ENCODE measurements at regions not wholly inside any gene's neighbourhood (a gene's known extent, or its start where the extent isn't known, plus 50 kb on each side); places are given as distances from the start of the nearest gene placed in this dataset.
"Not testable (repeated sequence)": the region's sequence is repeated elsewhere in the genome, so short reads cannot be mapped to it uniquely, and the experiment has no call there.

DNA sequence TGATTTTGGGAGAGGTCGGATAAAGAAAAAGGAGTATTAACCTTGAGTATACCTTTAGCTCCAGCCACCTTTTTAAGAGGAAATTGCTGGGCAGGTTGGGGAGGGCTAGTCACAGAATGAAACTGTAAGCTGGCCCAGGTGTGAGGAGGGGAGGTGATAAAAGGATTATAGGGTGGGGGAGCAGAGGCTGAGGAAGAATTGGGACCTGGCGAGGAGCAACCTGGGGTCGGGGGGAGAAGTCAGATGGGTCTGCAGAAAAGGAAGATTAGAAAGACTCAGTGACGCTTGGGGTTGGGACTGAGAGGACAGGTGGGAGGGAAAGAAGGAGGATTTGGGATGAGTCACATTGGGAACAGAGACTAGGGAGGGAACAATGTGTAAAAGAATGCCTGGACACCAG, 1548.5 kb upstream of the WWC1 start:
- TF ChIP-seq, protein P1, sequence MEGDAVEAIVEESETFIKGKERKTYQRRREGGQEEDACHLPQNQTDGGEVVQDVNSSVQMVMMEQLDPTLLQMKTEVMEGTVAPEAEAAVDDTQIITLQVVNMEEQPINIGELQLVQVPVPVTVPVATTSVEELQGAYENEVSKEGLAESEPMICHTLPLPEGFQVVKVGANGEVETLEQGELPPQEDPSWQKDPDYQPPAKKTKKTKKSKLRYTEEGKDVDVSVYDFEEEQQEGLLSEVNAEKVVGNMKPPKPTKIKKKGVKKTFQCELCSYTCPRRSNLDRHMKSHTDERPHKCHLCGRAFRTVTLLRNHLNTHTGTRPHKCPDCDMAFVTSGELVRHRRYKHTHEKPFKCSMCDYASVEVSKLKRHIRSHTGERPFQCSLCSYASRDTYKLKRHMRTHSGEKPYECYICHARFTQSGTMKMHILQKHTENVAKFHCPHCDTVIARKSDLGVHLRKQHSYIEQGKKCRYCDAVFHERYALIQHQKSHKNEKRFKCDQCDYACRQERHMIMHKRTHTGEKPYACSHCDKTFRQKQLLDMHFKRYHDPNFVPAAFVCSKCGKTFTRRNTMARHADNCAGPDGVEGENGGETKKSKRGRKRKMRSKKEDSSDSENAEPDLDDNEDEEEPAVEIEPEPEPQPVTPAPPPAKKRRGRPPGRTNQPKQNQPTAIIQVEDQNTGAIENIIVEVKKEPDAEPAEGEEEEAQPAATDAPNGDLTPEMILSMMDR (optimal IDR thresholded peaks at IDR 0.05 in 1 of 3, IDR thresholded peaks at IDR 0.05 in 1 of 3, conservative IDR thresholded peaks at IDR 0.05 in 1 of 3; ENCODE audit: extremely low read depth in 1 of 3, insufficient read depth in 2 of 3, low read length in 3 of 3): not testable (repeated sequence)
- not testable (repeated sequence) for TF ChIP-seq EZH2 (IDR thresholded peaks at IDR 0.05; ENCODE audit: low read length)

Data from keratinocyte (primary cell).